ENCODE measurements at regions not wholly inside any gene's neighbourhood (a gene's known extent, or its start where the extent isn't known, plus 50 kb on each side); places are given as distances from the start of the nearest gene placed in this dataset.

DNA sequence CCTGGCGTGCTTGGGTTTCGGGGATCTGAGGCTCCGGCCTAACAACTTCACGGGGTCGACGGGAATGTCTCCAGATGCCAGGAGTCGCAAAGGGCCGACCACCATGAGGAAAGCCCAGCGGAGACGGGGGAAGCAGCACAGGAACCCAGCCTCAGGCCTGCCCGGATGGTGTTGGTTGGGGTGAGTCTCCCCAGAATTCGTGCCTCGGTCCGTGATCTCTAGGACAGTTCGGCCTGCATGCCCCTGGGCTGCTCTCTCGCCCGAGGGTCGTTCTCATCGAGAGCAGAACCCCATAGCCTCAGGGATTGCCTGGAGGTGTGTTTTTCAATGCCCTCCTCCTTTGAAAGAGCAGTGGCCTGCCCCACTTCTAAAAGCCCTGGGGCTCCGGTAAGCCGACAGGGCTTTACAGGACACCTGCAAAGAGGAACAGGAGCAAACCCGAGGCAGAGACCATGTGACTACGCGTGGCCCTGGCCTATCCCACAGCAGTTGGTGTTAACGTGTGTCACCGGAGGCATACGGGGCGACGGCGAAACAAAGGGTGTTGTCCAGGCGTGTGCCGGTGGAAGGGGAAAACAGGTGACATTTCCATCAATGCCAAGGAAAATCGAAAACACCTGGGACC lies 973.1 kb upstream of the DEFB115 start:
- BruUV-seq (replicated peaks) = no TSS peak
- dilution Hi-C loops (cut with MboI; ENCODE audit: extremely low pct_ligation_motif_present, low sequenced_read_pairs) = no loop called here
- no peaks in the 10 kb centered on the region for H3K9me3 ChIP-seq (replicated peaks; ENCODE audit: control insufficient read depth, insufficient read depth, low read length)
- H4K20me1 ChIP-seq (replicated peaks; ENCODE audit: control insufficient read depth, extremely low read depth, insufficient read depth, low read length) = no peaks in the 10 kb centered on the region
- TF ChIP-seq POLR2AphosphoS5 (IDR thresholded peaks at IDR 0.05; ENCODE audit: insufficient read depth, low read depth, low read length) = no peak
- no peak for TF ChIP-seq MYC (IDR thresholded peaks at IDR 0.05; ENCODE audit: low read depth, low read length)
- no peak for TF ChIP-seq POLR2A (IDR thresholded peaks at IDR 0.05; ENCODE audit: low read depth, low read length)
- no peak for TF ChIP-seq JUN (IDR thresholded peaks at IDR 0.05; ENCODE audit: borderline replicate concordance, insufficient read depth, insufficient read length, low read depth)
- no peak for TF ChIP-seq EZH2 (IDR thresholded peaks at IDR 0.05; ENCODE audit: borderline replicate concordance, low read depth, low read length, severe bottlenecking)
- no peak for TF ChIP-seq CTCF (IDR thresholded peaks at IDR 0.05; ENCODE audit: extremely low read depth in 1 of 2, insufficient read depth in 1 of 2, low read depth in 1 of 2, low read length in 2 of 2)
- no peak for TF ChIP-seq GATA2 (IDR thresholded peaks at IDR 0.05; ENCODE audit: insufficient read depth, insufficient read length, low read depth, low read length)
- TF ChIP-seq, protein P1, sequence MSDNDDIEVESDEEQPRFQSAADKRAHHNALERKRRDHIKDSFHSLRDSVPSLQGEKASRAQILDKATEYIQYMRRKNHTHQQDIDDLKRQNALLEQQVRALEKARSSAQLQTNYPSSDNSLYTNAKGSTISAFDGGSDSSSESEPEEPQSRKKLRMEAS (IDR thresholded peaks at IDR 0.05; ENCODE audit: insufficient read depth, insufficient read length) = no peak
- TF ChIP-seq FOS (IDR thresholded peaks at IDR 0.05; ENCODE audit: borderline replicate concordance, insufficient read depth, low read length) = no peak
- H2AFZ ChIP-seq (ENCODE audit: low read depth, low read length) = no peak overlapping the region
- H3K79me2 ChIP-seq (ENCODE audit: control insufficient read depth, insufficient read depth, low read length) = no peaks in the 10 kb centered on the region
- CTCF ChIA-PET = no interaction called here
- POLR2A ChIA-PET = no interaction called here
- H3K9ac ChIP-seq (replicated peaks; ENCODE audit: extremely low read depth, insufficient read depth, low read length) = no peak overlapping the region
- no peak overlapping the region for H3K4me2 ChIP-seq (ENCODE audit: insufficient read depth, low read length)
- intact Hi-C loops (cut with micrococcal nuclease) = no loop called here
- no peak overlapping the region for H3K4me3 ChIP-seq (replicated peaks in 1 of 3; ENCODE audit: insufficient read depth in 1 of 3, low read depth in 1 of 3, low read length in 3 of 3)
- DNase-seq (ENCODE audit: low read depth, low spot score) = no peak
- H3K36me3 ChIP-seq (ENCODE audit: control insufficient read depth in 2 of 2, extremely low read depth in 1 of 2, insufficient read depth in 2 of 2, low read length in 2 of 2) = no peaks in the 10 kb centered on the region
- H3K27ac ChIP-seq (ENCODE audit: insufficient read depth, low read depth, low read length) = no peak overlapping the region
- H3K4me1 ChIP-seq (ENCODE audit: control insufficient read depth, extremely low read depth, insufficient read depth, low read length) = no peaks in the 10 kb centered on the region
- H3K9me1 ChIP-seq (replicated peaks; ENCODE audit: control insufficient read depth, extremely low read depth, insufficient read depth, low read length) = no peaks in the 10 kb centered on the region
- no peak for FAIRE-seq
- H3K27me3 ChIP-seq (ENCODE audit: control insufficient read depth in 2 of 2, insufficient read depth in 2 of 2, low read length in 2 of 2) = no peaks in the 10 kb centered on the region
